ENCODE measurements at regions not wholly inside any gene's neighbourhood (a gene's known extent, or its start where the extent isn't known, plus 50 kb on each side); places are given as distances from the start of the nearest gene placed in this dataset.
A peak's percentile ranks its signal among the peaks of the same experiment; 100 is the strongest.

- DNase-seq (no peak), ATAC-seq (no peak)
- no peaks in the 10 kb centered on the region for H3K36me3 ChIP-seq
- no peak for TF ChIP-seq CTCF (IDR thresholded peaks at IDR 0.05)
- H3K27ac ChIP-seq = no peak overlapping the region
- no peaks in the 10 kb centered on the region for H3K9me3 ChIP-seq
- no peak overlapping the region for H3K4me3 ChIP-seq
- H3K4me1 ChIP-seq = peaks cover 6% of the 10 kb centered on the region
- intact Hi-C loops (cut with DNase I) = no loop called here
- no peaks in the 10 kb centered on the region for H3K27me3 ChIP-seq (ENCODE audit: low read depth)
Observed at GRCh38 chr4:53712408-53713020, 121.2 kb upstream of the LNX1 start.

- no peaks in the 10 kb centered on the region for H3K27me3 ChIP-seq (ENCODE audit: low read depth)
- intact Hi-C loops (cut with DNase I) = no loop called here
- no peak for TF ChIP-seq CTCF (IDR thresholded peaks at IDR 0.05)
- no peaks in the 10 kb centered on the region for H3K9me3 ChIP-seq
- peaks cover 6% of the 10 kb centered on the region for H3K4me1 ChIP-seq
- no peak overlapping the region for H3K4me3 ChIP-seq
- no peaks in the 10 kb centered on the region for H3K36me3 ChIP-seq
- DNase-seq = no peak
- no peak overlapping the region for H3K27ac ChIP-seq
- no peak for ATAC-seq
Observed at GRCh38 chr4:53711926-53712325, 120.6 kb upstream of the LNX1 start.

GRCh38 chr4:53709693-53710092 lies 118.4 kb upstream of the LNX1 start:
- no peak for ATAC-seq
- intact Hi-C loops (cut with DNase I) = no loop called here

GRCh38 chr4:53707491-53707890 lies 116.2 kb upstream of the LNX1 start:
- no peak for TF ChIP-seq CTCF (IDR thresholded peaks at IDR 0.05)
- intact Hi-C loops (cut with DNase I) = no loop called here
- Histone ChIP-seq H3K27ac (no peak overlapping the region), H3K4me1 (peaks cover 39% of the 10 kb centered on the region), H3K4me3 (no peak overlapping the region), H3K36me3 (no peaks in the 10 kb centered on the region), H3K9me3 (no peaks in the 10 kb centered on the region), H3K27me3 (ENCODE audit: low read depth) (no peaks in the 10 kb centered on the region)
- ATAC-seq (no peak), DNase-seq (no peak)

More at GRCh38 chr4:53709693-53710092, 118.4 kb upstream of the LNX1 start:
- no peak overlapping the region for H3K4me3 ChIP-seq
- no peak for DNase-seq
- H3K27me3 ChIP-seq (ENCODE audit: low read depth) = no peaks in the 10 kb centered on the region
- H3K4me1 ChIP-seq = peaks cover 24% of the 10 kb centered on the region
- no peaks in the 10 kb centered on the region for H3K9me3 ChIP-seq
- H3K36me3 ChIP-seq = no peaks in the 10 kb centered on the region
- H3K27ac ChIP-seq = no peak overlapping the region
- TF ChIP-seq CTCF (IDR thresholded peaks at IDR 0.05) = no peak

- no peak overlapping the region for H3K27ac ChIP-seq
- H3K9me3 ChIP-seq = no peaks in the 10 kb centered on the region
- no peak overlapping the region for H3K4me3 ChIP-seq
- peaks cover 38% of the 10 kb centered on the region for H3K4me1 ChIP-seq
- intact Hi-C loops (cut with DNase I) = no loop called here
- no peaks in the 10 kb centered on the region for H3K27me3 ChIP-seq (ENCODE audit: low read depth)
- H3K36me3 ChIP-seq = no peaks in the 10 kb centered on the region
- peak; percentile 29 to 35 for ATAC-seq
- TF ChIP-seq CTCF (IDR thresholded peaks at IDR 0.05) = peak; percentile 59
- DNase-seq = no peak
Observed at GRCh38 chr4:53706422-53707032, 115.2 kb upstream of the LNX1 start.
